ENCODE measurements at regions not wholly inside any gene's neighbourhood (a gene's known extent, or its start where the extent isn't known, plus 50 kb on each side); places are given as distances from the start of the nearest gene placed in this dataset.

- DNase-seq, result no peak
Observed at GRCh38 chr4:167509551-167509950, 275.3 kb upstream of the SPOCK3 start.

GRCh38 chr4:167524091-167524490 lies 289.8 kb upstream of the SPOCK3 start:
- no peak for DNase-seq

DNA sequence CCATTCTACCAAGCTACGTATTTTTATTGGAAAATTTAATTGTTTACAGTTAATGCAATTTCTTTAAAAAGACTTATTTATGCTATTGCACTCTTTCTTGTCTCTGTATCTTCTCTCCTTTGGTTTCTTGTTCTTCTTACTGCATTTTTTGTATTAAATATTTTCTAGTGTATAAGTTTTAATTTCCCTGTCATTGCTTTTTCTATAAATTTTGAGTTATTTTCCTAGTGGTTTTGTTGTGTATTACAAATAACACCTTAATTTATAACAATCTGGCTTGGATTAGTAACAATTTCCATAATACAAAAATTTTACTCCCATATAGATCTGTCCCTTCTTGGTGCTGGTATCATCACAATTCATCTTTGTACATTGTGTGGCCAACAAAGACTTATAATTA lies 303.5 kb upstream of the SPOCK3 start:
- no peak for DNase-seq

DNA sequence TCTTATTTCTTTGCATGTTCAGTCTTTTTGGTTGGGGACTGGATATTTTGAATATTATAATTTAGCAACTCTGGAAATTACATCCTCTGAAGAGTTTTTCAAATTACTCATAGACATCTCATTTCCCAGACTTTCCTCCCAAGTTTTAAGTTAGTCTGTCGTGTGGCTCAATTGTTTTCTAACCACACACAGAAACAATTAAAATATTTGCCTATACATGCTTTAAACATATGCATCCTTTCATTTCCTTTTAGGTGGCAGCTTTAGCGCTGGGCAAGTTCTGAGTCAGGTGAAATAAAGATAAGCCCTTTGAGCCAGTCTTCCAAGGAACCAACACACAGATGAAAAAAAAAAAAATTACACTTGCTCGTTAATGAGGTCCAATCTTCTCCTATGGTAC lies 307.0 kb upstream of the SPOCK3 start:
- DNase-seq, result no peak

- DNase-seq, result no peak
Observed at GRCh38 chr4:167544391-167544790, 310.1 kb upstream of the SPOCK3 start.

GRCh38 chr4:167550021-167550420 lies 315.7 kb upstream of the SPOCK3 start:
- DNase-seq, result no peak

GRCh38 chr4:167555338-167556022 lies 321.2 kb upstream of the SPOCK3 start:
- no peak for DNase-seq

DNA sequence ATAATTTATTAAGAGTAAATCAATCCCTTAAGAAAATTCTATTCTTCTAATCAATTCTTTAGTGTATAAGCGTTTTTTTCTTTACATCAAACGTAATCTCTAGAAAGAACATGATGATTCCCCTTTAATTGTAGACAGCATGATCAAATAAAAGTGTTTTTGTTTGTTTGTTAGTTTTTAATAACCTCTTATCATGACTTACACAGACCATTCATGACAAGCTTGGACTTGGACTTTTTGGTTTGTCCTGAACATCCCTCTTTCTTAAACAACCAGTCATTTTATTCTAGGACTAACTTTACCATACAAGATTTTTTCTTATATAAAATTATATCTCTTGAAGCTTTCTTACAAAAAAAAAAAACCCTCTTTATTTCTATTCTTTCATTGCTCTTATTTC lies 344.6 kb upstream of the SPOCK3 start:
- no peak for DNase-seq

DNA sequence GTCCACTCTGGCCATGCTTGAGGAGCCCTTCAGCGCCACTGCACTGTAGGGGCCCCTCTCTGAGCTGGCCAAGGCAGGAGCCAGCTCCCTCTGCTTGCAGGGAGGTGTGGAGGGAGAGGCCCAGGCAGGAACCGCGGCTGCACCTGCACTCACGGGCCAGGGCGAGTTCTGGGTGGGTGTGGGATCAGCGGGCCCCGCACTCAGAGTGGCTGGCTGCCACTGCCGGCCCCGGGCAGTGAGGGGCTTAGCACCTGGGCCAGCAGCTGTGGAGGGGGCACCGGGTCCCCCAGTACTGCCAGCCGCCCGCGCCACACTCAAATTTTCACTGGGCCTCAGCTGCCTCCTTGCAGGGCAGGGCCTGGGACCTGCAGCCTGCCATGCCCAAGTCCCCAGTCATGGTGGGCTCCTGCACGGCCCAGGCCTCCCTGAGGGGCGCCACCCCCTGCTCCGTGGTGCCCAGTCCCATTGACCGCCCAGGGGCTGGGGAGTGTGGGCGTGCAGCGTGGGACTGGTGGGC lies 347.2 kb upstream of the SPOCK3 start:
- DNase-seq, result no peak

GRCh38 chr4:167587361-167587760 lies 353.1 kb upstream of the SPOCK3 start:
- DNase-seq, result no peak

DNA sequence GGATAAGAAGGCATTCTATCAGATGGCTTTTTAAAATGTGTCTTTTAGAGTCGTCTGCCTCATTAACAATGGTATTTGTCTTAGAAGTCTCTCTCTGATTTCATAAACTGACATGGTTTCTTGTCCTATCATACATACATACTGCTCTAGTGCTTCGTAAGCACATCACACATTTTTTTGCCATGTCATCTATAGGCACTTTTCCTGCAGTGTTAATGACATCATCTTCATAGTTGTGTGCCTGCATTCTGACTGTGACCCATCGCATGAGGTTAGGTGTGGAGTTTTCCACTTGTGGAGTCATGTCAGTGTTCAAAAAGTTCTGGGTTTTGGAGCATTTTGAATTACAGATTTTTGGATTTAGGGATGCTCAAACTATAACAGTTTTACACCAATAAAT lies 361.6 kb upstream of the SPOCK3 start:
- no peak for DNase-seq

GRCh38 chr4:167602157-167602556 lies 367.9 kb upstream of the SPOCK3 start:
- no peak for DNase-seq

DNA sequence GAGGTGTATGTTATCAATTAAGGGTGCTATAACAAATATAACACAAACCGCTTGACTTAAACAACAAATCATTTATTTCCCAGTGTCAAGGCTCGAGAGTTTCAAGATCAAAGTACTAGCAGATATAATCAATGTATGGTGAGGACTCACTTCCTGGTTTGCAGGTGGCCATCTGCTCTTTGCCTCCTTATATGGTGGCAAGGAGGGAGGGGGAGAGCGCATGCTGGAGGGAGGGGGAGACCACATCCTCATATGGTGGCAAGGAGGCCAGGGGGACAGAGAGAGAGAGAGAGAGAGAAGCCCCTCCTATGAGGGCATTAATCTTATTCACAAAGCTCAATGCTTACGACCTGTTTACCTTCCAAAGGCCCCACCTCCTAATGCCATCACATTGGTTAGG lies 372.3 kb upstream of the SPOCK3 start:
- no peak for DNase-seq

DNA sequence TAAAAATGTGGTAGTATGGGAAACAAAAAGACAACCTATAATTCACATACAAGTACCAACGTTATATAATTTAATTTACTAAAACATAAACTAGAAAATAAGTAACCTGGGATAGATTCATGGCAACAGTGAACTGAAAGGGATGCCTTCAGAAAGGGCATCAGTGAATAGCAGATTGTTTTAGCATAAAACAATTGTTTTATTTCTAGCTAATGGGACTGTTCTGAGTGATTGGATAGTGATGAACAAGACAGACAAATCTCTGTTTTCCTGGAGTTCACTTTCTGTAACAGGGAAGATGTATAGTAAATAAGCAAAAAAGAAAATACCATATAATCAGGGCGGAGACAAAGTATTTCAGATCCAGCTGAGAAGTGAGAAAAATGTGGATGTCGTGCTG lies 379.1 kb upstream of the SPOCK3 start:
- DNase-seq, result no peak

DNA sequence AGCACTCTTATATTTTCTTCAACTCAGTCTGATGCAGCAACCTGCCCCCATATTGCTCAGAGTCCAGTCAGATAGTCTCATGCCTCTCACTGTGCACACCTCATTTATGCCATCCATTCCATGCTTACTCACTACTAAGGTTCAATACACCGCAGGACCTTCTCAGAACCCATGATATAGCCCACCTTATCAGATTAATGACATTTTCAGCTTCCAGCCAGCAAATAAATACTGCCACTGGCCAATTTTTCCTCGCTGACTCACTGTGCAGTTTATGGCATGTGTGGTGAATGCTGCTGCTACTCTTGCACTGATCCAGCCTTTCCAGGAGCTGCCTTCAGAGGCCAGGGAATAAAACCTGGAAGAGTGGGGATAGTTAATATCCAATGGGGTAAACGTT lies 380.6 kb upstream of the SPOCK3 start:
- no peak for DNase-seq

GRCh38 chr4:167616476-167616875 lies 382.2 kb upstream of the SPOCK3 start:
- no peak for DNase-seq

- peak; percentile 53 for DNase-seq
Observed at GRCh38 chr4:167622481-167623240, 388.4 kb upstream of the SPOCK3 start.

GRCh38 chr4:167623241-167623572 lies 388.9 kb upstream of the SPOCK3 start:
- no peak for DNase-seq

GRCh38 chr4:167629272-167629671 lies 395.0 kb upstream of the SPOCK3 start:
- DNase-seq, result no peak

- no peak for DNase-seq
Observed at GRCh38 chr4:167642250-167642649, 408.0 kb upstream of the SPOCK3 start.

DNA sequence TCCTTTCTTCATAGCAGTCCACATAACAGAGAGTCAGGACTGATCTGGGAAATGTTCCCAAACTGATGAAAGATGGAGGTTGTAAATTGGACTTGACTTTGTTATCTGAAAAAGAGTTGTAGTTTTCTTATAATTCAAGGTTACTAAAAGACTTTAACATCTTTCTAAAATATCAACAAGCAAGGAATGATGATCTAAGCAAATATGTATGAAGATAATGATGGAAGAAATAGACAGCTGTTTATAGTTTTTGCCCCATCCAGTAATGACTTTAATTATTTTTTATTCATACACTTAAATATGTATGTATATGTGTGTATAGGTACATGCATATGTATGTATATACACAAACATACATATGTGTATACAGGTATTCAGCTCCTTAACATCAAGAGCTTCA lies 411.1 kb upstream of the SPOCK3 start:
- DNase-seq, result no peak

- DNase-seq, result no peak
Observed at GRCh38 chr4:167652267-167652666, 418.0 kb upstream of the SPOCK3 start.

- DNase-seq, result no peak
Observed at GRCh38 chr4:167688660-167689142, 403.6 kb upstream of the ANXA10 start.

DNA sequence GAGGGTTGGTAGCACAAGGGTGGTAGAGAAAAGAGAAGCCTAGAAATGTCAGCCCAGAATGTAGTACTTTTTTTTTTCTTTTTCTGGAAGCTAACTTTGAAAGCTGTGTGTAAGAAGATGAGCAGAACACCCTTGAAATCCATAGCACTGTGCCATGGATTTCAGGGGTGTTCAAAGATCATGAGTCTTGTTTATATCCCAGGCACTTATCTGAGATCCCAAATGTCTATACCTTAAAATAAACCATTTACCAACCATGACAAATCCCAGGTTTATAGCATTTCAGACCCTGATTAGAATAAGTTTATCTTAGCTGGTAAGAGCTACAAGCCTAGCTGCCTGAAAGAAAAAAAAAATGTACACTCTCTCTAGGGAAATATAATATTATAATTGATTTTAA lies 389.9 kb upstream of the ANXA10 start:
- DNase-seq, result no peak

DNA sequence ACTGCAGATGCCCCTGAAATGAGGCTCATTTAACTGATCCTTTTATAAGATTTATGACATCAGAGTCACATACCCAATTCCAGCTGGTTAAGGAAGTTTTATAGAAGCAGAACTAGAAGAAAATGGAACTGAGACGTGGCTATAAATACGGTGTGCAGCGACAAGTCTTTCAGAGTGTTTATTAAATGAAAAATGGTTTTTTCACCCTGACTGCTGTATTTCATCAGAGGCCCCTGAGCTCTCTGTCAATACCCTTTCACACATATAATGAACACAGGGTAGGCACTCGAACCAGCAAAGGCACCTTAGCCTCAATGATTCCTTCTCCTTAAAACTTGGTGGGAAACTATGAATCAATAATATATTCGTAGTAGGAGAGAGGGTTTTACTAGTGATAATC lies 380.8 kb upstream of the ANXA10 start:
- DNase-seq, result no peak

Data from right hindlimb (tissue), 1 donor.